ENCODE measurements at regions not wholly inside any gene's neighbourhood (a gene's known extent, or its start where the extent isn't known, plus 50 kb on each side); places are given as distances from the start of the nearest gene placed in this dataset.
"Not testable (repeated sequence)": the region's sequence is repeated elsewhere in the genome, so short reads cannot be mapped to it uniquely, and the experiment has no call there.

GRCh38 chr17:71580220-71580619, 540.6 kb upstream of the SOX9 start:
- DNase-seq = no peak

- DNase-seq = no peak
Measured at GRCh38 chr17:71585540-71585939, 535.3 kb upstream of the SOX9 start.

- no peak for DNase-seq
Measured at GRCh38 chr17:71592431-71592830, 528.4 kb upstream of the SOX9 start.

- DNase-seq = no peak
Measured at GRCh38 chr17:71593078-71593477, 527.7 kb upstream of the SOX9 start.

GRCh38 chr17:71599583-71599982, 521.2 kb upstream of the SOX9 start:
- not testable (repeated sequence) for DNase-seq

- DNase-seq = no peak
Measured at GRCh38 chr17:71600137-71600789, 520.6 kb upstream of the SOX9 start.

- DNase-seq = no peak
Measured at GRCh38 chr17:71601894-71602504, 518.8 kb upstream of the SOX9 start.

GRCh38 chr17:71613996-71614395, 506.8 kb upstream of the SOX9 start:
- no peak for DNase-seq

GRCh38 chr17:71615820-71616219, 505.0 kb upstream of the SOX9 start:
- no peak for DNase-seq

- DNase-seq = not testable (repeated sequence)
Measured at GRCh38 chr17:71617767-71618166, 503.1 kb upstream of the SOX9 start.

- DNase-seq = no peak
Measured at GRCh38 chr17:71625330-71625729, 495.5 kb upstream of the SOX9 start.

- no peak for DNase-seq
Measured at GRCh38 chr17:71628306-71628705, 492.5 kb upstream of the SOX9 start.

- no peak for DNase-seq
Measured at GRCh38 chr17:71631483-71631882, 489.3 kb upstream of the SOX9 start.

GRCh38 chr17:71632328-71632727, 488.5 kb upstream of the SOX9 start:
- DNase-seq = no peak

GRCh38 chr17:71633391-71633849, 487.4 kb upstream of the SOX9 start:
- no peak for DNase-seq

- DNase-seq = no peak
Measured at GRCh38 chr17:71634376-71634775, 486.4 kb upstream of the SOX9 start.

GRCh38 chr17:71635187-71635586, 485.6 kb upstream of the SOX9 start:
- DNase-seq = no peak

GRCh38 chr17:71636644-71637043, 484.2 kb upstream of the SOX9 start:
- no peak for DNase-seq

GRCh38 chr17:71638668-71639067, 482.2 kb upstream of the SOX9 start:
- DNase-seq = no peak

GRCh38 chr17:71639865-71640264, 481.0 kb upstream of the SOX9 start:
- no peak for DNase-seq

- DNase-seq = not testable (repeated sequence)
Measured at GRCh38 chr17:71646890-71647289, 473.9 kb upstream of the SOX9 start.

GRCh38 chr17:71648342-71648741, 472.5 kb upstream of the SOX9 start:
- DNase-seq = not testable (repeated sequence)

- DNase-seq = no peak
Measured at GRCh38 chr17:71649941-71650350, 470.9 kb upstream of the SOX9 start.
